CD4-positive, alpha-beta T cell treated with Interleukin-12 subunit alpha and Interleukin-12 subunit beta, for 1 hour (primary cell): ENCODE measurements at regions not wholly inside any gene's neighbourhood (a gene's known extent, or its start where the extent isn't known, plus 50 kb on each side); places are given as distances from the start of the nearest gene placed in this dataset.

Experiments
- DNase-seq: peaks from one replicate; pipeline ENCODE4 v3.0.0-alpha.2; 2020

- no peak for DNase-seq
Observed at GRCh38 chr2:7956126-7956689, 725.6 kb upstream of the ID2 start.

- DNase-seq, result no peak
Observed at GRCh38 chr2:7961550-7961949, 720.3 kb upstream of the ID2 start.

DNA sequence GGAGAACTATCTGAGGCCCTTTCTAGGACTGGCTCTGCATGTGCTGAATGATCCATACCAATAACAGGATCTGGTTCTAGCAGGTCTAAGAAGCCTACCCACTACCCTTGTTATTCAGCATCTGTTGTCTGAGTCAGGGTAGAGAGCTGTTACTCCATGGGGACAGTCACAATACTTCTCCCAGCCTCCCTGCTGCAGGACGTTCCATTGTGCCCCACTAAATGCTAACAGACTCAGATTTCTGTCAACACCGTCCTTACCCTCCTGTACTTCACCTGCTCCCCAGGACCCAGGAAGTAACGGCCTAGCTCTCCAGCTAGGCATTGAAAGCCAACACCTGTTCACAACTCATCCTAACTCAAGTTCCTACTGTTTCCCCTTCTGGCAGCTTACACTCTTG lies 719.7 kb upstream of the ID2 start:
- DNase-seq, result no peak

- no peak for DNase-seq
Observed at GRCh38 chr2:7963787-7964186, 718.1 kb upstream of the ID2 start.

GRCh38 chr2:7966032-7966431 lies 715.8 kb upstream of the ID2 start:
- DNase-seq, result no peak

DNA sequence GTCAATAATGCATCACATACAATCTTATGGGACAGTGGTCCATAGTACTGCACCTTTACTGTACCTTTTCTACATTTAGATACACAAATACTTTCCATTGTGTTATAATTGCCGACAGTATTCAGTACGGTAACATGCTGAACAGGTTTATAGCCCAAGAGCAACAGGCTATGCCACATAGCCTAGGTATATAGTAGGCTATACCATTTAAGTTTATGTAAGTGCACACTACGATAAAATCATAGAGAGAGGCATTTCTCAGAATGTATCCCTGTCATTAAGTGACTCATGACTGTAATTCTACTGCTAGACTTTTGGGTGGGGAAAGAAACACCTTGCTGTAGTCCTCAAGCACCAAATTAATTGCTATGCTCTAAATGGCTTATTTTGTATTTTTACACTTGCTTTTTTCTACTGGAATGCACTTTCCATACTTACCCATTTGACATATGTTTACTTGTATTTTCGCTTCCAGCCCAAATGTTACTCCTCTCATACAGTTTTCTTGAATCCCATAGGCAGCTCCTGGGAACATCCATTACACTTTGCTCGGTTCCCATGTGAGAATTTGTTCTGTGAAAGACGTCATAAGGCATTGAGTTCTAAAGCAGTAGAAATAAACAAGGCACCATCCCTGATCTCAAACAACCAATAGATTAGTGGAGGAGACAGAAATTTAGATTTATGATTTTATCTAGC lies 714.0 kb upstream of the ID2 start:
- DNase-seq, result no peak

DNA sequence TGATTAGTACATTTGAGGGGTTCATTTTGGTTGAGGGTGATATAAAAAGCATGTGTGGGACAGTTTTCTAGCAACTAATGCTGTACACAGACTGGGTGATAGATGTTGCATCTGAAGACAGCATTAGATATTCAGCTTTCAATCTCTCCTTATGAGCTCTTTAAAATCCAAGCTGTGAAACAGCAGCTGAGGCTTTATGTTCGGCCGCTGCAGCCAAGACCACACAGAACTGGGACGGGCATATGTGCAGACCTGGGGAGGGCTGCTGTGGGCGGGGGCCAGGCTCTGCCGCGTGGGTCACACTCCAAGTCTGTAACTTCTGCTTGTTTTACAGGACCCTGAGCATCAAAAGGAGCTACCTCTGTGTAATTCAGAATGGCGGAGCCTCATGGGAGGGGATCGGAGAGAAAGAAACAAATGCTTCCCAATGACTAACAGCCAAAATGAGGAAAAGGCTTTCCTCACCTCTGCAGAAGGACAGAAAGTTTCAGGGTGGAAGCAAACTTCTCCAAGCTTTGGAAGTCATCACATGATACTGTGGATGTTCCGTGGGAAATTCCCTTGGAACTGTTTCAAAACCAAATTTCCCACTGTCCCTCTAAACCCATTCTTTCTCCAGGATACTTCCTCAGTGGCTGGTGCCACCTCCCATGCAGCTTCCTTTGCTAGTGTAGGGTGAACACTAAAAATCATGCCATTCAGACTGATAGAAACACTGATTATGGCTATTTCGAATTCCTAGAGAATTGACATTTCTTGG lies 711.9 kb upstream of the ID2 start:
- no peak for DNase-seq

- no peak for DNase-seq
Observed at GRCh38 chr2:7971248-7971647, 710.6 kb upstream of the ID2 start.

GRCh38 chr2:7971841-7972240 lies 710.0 kb upstream of the ID2 start:
- DNase-seq, result no peak

DNA sequence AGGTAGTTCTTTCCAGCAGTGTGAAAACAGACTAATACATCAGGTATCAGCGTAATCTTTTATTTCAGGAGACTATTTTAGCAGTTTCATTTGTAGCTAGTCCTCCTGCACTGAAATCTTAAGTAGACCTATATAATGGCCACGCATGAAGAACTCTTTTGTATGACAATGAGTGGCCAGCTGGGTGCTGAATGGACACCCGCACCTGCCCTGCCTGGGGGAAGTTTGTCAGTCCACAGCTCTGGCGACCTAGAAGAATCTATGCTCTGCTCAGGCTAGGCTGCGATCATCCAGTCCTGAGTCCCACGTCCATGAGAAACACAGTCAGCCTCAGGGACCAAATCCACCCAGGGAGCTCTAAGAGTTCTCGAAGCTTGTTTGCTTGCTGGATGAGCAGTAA lies 709.2 kb upstream of the ID2 start:
- no peak for DNase-seq

- DNase-seq, result no peak
Observed at GRCh38 chr2:7973801-7974480, 707.9 kb upstream of the ID2 start.

DNA sequence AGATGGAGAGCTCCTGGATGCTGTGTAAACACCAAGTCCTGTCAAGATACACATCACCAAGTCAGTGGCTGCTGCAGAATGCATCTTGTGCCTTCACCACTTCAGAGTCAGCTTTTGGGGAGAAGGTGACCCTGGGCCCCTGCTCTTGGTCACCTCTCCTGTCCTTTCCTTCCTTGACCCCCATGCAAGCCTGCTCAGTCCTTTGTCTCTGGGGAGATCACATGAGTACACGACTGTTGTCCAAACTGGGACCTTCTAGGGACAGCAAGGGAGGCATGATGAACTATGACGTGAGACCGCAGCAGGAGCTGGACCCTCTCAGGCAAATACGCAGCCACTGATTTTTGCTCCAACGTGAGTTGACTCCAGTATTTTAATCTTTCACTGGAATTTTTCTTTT lies 706.9 kb upstream of the ID2 start:
- no peak for DNase-seq

- no peak for DNase-seq
Observed at GRCh38 chr2:7976206-7976605, 705.6 kb upstream of the ID2 start.

DNA sequence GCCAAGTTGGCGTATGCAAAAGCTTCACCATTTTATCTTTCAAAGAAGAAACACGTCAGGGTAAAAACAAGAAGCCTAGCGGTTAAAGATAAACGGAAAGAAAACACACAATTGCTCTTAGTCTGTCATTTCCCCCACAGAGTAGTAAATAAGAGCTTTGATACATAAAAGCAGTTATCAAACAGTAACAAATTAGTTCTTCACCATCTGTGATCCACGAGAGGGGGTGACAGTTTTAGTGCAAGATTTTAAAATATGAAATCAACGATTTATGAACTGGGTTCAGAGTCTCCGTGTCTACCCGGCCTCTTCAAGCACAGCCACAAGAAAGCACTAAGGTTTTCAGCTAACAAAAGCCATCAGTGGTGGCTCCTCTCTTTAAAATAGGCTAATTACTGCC lies 703.9 kb upstream of the ID2 start:
- DNase-seq, result no peak

DNA sequence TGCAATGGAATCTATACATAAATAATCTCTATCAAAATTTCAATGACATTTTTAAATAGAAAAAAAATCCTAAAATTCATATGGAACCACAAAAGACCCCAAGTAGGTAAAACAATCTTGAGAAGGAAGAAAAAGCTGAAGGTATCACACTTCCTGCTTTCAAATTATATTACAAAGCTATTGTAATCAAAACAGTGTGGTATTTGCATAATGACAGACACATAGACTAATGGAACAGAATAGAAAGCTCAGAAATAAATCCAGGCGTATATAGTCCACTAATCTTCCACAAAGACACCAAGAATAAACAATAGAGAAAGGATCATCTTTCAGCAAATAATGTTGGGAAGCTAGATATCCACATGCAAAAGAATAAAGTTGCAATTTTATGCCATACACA lies 699.8 kb upstream of the ID2 start:
- DNase-seq, result no peak

DNA sequence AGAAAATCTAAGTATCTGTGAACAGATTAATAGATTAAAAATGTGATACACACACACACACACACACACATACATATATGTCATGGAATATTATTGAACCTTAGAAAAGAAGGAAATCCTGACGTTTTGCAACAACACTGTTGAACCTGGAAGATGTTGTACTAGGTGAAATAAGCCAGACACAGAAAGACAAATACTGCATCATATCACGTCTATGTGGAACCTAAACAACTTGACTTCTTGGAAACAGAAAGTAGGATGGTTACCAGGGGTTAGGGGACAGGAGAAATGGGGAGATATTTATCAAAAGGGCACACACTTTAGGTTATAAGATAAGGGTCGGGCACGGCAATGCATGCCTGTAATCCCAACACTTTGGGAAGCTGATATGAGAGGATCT lies 698.4 kb upstream of the ID2 start:
- no peak for DNase-seq

DNA sequence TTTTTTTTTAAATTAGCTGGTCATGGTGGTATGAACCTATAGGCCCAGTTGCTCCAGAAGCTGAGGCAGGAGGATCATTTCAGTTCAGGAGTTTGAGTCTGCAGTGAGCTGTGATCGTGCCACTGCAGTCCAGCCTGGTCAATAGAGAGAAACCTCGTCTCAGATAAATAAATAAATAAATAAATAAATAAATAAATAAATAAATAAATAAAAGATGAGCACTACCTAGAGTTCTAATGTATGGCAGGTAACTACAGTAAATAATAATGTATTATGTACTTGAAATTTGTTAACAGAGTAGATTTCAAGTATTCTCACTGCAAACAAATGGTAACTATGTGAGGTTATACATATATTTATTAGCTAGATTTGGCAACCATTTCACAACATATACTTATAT lies 697.9 kb upstream of the ID2 start:
- DNase-seq, result no peak

GRCh38 chr2:7984693-7985353 lies 697.0 kb upstream of the ID2 start:
- DNase-seq, result no peak

- no peak for DNase-seq
Observed at GRCh38 chr2:7986431-7986830, 695.4 kb upstream of the ID2 start.

GRCh38 chr2:7987992-7988391 lies 693.9 kb upstream of the ID2 start:
- no peak for DNase-seq

DNA sequence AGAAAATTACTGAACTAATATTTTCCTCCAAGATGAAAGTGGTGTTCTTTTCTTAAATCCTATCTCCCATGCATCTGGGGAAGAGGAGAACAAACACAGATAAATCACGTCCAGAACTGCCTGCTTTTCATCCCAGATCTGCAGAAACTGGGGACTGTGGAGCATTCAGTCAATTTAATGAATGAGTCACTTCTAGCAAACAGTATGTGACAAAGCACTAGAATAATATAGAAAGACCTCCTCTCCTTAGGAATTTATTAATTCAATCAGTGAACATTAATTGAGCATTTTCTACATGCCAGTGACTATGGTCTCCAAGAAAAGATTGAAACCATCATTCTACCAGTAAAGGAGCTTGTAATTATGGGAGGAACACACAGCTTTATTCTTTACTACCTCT lies 693.4 kb upstream of the ID2 start:
- no peak for DNase-seq

DNA sequence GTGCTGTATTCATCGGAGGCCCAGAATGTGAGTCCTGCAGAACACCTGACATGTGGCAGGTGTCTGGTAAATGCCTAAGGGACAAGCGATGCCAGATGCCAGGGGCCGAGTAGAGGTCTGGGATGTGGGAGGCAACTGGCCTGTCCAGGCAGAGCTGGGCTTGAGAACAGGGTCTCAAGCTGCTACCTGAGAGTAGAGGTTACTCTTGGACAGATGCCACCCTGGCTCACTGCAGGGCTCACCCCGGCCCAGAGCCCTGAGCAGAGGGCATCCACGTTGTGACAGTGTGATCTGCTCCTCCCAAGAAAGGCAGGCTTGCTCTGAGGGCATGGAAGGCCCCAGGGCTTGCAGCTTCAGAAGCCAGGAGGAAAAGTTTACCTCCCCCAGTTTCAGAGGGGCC lies 692.0 kb upstream of the ID2 start:
- DNase-seq, result no peak
